Colon (tissue), 2 donors: ENCODE measurements at regions not wholly inside any gene's neighbourhood (a gene's known extent, or its start where the extent isn't known, plus 50 kb on each side); places are given as distances from the start of the nearest gene placed in this dataset.

Experiments used
- FAIRE-seq: peaks from 2 replicates; lab custom pipeline; 2012; peaks lifted over from hg19 to GRCh38; lab: Jason Lieb, UNC
- donor health status: control.
- donor health status: control.

- FAIRE-seq = no peak
Measured at GRCh38 chr19:28285917-28286316, 927.0 kb downstream of the UQCRFS1 start.

GRCh38 chr19:28285078-28285477 lies 927.9 kb downstream of the UQCRFS1 start:
- FAIRE-seq = no peak

GRCh38 chr19:28284389-28284788 lies 928.6 kb downstream of the UQCRFS1 start:
- FAIRE-seq = no peak

GRCh38 chr19:28283592-28283991 lies 929.4 kb downstream of the UQCRFS1 start:
- no peak for FAIRE-seq

GRCh38 chr19:28281676-28282075 lies 931.3 kb downstream of the UQCRFS1 start:
- no peak for FAIRE-seq

GRCh38 chr19:28264556-28264955 lies 948.4 kb downstream of the UQCRFS1 start:
- FAIRE-seq = no peak

- no peak for FAIRE-seq
Measured at GRCh38 chr19:28258829-28259228, 954.1 kb downstream of the UQCRFS1 start.

- FAIRE-seq = no peak
Measured at GRCh38 chr19:28257396-28257795, 955.6 kb downstream of the UQCRFS1 start.

GRCh38 chr19:28247243-28247642 lies 965.7 kb downstream of the UQCRFS1 start:
- no peak for FAIRE-seq

GRCh38 chr19:28245937-28246336 lies 967.0 kb downstream of the UQCRFS1 start:
- no peak for FAIRE-seq

- no peak for FAIRE-seq
Measured at GRCh38 chr19:28244966-28245365, 968.0 kb downstream of the UQCRFS1 start.

GRCh38 chr19:28242317-28242927 lies 970.5 kb downstream of the UQCRFS1 start:
- no peak for FAIRE-seq

GRCh38 chr19:28239270-28239669 lies 973.7 kb downstream of the UQCRFS1 start:
- no peak for FAIRE-seq

GRCh38 chr19:28238270-28238820 lies 974.6 kb downstream of the UQCRFS1 start:
- FAIRE-seq = no peak

- no peak for FAIRE-seq
Measured at GRCh38 chr19:28235606-28236125, 977.3 kb downstream of the UQCRFS1 start.

GRCh38 chr19:28234637-28235036 lies 978.3 kb downstream of the UQCRFS1 start:
- no peak for FAIRE-seq

- FAIRE-seq = no peak
Measured at GRCh38 chr19:28228854-28229253, 984.1 kb downstream of the UQCRFS1 start.

- no peak for FAIRE-seq
Measured at GRCh38 chr19:28224441-28224840, 988.5 kb downstream of the UQCRFS1 start.

GRCh38 chr19:28221736-28222135 lies 991.2 kb downstream of the UQCRFS1 start:
- FAIRE-seq = no peak

- no peak for FAIRE-seq
Measured at GRCh38 chr19:28218728-28219127, 994.2 kb downstream of the UQCRFS1 start.

GRCh38 chr19:28217022-28217421 lies 995.9 kb downstream of the UQCRFS1 start:
- FAIRE-seq = no peak

- FAIRE-seq = no peak
Measured at GRCh38 chr19:28213470-28214082, 999.4 kb downstream of the UQCRFS1 start.

- FAIRE-seq = no peak
Measured at GRCh38 chr19:28210886-28211285, 1002.1 kb downstream of the UQCRFS1 start.

- FAIRE-seq = no peak
Measured at GRCh38 chr19:28208745-28209144, 1004.2 kb downstream of the UQCRFS1 start.
